ENCODE measurements at regions not wholly inside any gene's neighbourhood (a gene's known extent, or its start where the extent isn't known, plus 50 kb on each side); places are given as distances from the start of the nearest gene placed in this dataset.

GRCh38 chr10:47061776-47062175 lies 150.5 kb downstream of the PTPN20 start:
- TF ChIP-seq, protein P1, sequence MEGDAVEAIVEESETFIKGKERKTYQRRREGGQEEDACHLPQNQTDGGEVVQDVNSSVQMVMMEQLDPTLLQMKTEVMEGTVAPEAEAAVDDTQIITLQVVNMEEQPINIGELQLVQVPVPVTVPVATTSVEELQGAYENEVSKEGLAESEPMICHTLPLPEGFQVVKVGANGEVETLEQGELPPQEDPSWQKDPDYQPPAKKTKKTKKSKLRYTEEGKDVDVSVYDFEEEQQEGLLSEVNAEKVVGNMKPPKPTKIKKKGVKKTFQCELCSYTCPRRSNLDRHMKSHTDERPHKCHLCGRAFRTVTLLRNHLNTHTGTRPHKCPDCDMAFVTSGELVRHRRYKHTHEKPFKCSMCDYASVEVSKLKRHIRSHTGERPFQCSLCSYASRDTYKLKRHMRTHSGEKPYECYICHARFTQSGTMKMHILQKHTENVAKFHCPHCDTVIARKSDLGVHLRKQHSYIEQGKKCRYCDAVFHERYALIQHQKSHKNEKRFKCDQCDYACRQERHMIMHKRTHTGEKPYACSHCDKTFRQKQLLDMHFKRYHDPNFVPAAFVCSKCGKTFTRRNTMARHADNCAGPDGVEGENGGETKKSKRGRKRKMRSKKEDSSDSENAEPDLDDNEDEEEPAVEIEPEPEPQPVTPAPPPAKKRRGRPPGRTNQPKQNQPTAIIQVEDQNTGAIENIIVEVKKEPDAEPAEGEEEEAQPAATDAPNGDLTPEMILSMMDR (IDR thresholded peaks at IDR 0.05) = no peak
- TF ChIP-seq EP300 (IDR thresholded peaks at IDR 0.05; ENCODE audit: low read depth) = no peak
- TF ChIP-seq POLR2AphosphoS5 (IDR thresholded peaks at IDR 0.05) = no peak
- no peak for TF ChIP-seq POLR2A (IDR thresholded peaks at IDR 0.05)
